Epithelial cell of prostate (primary cell): ENCODE measurements at regions not wholly inside any gene's neighbourhood (a gene's known extent, or its start where the extent isn't known, plus 50 kb on each side); places are given as distances from the start of the nearest gene placed in this dataset.
A peak's percentile ranks its signal among the peaks of the same experiment; 100 is the strongest.

ENCODE experiments used
- DNase-seq: peaks from one replicate; pipeline ENCODE4 v3.0.0-alpha.2; 2011; ENCODE audit warnings: low read depth, low spot score
- H3K27ac ChIP-seq: fragments of 450-650 bp; 2 replicates; pipeline ENCODE4 v1.5.1; 2017; ENCODE audit warnings: mild to moderate bottlenecking

GRCh38 chr14:98545181-98545580, 726.8 kb downstream of the BCL11B start:
- H3K27ac ChIP-seq, result no peak overlapping the region
- DNase-seq, result no peak

- no peak overlapping the region for H3K27ac ChIP-seq
- DNase-seq, result no peak
These were observed 723.8 kb downstream of the BCL11B start for GRCh38 chr14:98548071-98548686.

GRCh38 chr14:98551028-98551427, 721.0 kb downstream of the BCL11B start:
- no peak for DNase-seq

GRCh38 chr14:98555440-98555839, 716.6 kb downstream of the BCL11B start:
- DNase-seq, result no peak

More at GRCh38 chr14:98551028-98551427, 721.0 kb downstream of the BCL11B start:
- H3K27ac ChIP-seq, result no peak overlapping the region

GRCh38 chr14:98564006-98564405, 708.0 kb downstream of the BCL11B start:
- no peak overlapping the region for H3K27ac ChIP-seq
- no peak for DNase-seq

More at GRCh38 chr14:98555440-98555839, 716.6 kb downstream of the BCL11B start:
- no peak overlapping the region for H3K27ac ChIP-seq

GRCh38 chr14:98564541-98564940, 707.5 kb downstream of the BCL11B start:
- DNase-seq, result no peak
- no peak overlapping the region for H3K27ac ChIP-seq

GRCh38 chr14:98571104-98571503, 700.9 kb downstream of the BCL11B start:
- DNase-seq, result no peak
- no peak overlapping the region for H3K27ac ChIP-seq

- DNase-seq, result no peak
- H3K27ac ChIP-seq, result no peak overlapping the region
These were observed 698.9 kb downstream of the BCL11B start for GRCh38 chr14:98573082-98573481.

GRCh38 chr14:98576463-98576862, 695.5 kb downstream of the BCL11B start:
- no peak overlapping the region for H3K27ac ChIP-seq
- DNase-seq, result no peak

- peak; percentile 93 for DNase-seq
These were observed 693.8 kb downstream of the BCL11B start for GRCh38 chr14:98578204-98578603.

GRCh38 chr14:98579140-98579539, 692.9 kb downstream of the BCL11B start:
- peak; percentile 94 for DNase-seq
- H3K27ac ChIP-seq, result peak overlapping the region; percentile 97

More at GRCh38 chr14:98578204-98578603, 693.8 kb downstream of the BCL11B start:
- H3K27ac ChIP-seq, result peak overlapping the region; percentile 97

- DNase-seq, result no peak
- peak overlapping the region; percentile 97 for H3K27ac ChIP-seq
These were observed 691.8 kb downstream of the BCL11B start for GRCh38 chr14:98580131-98580678.

- H3K27ac ChIP-seq, result no peak overlapping the region
- no peak for DNase-seq
These were observed 689.7 kb downstream of the BCL11B start for GRCh38 chr14:98582276-98582675.

- no peak overlapping the region for H3K27ac ChIP-seq
- no peak for DNase-seq
These were observed 680.8 kb downstream of the BCL11B start for GRCh38 chr14:98591161-98591560.

GRCh38 chr14:98592611-98593170, 679.3 kb downstream of the BCL11B start:
- DNase-seq, result no peak

GRCh38 chr14:98593361-98593761, 678.6 kb downstream of the BCL11B start:
- H3K27ac ChIP-seq, result no peak overlapping the region
- no peak for DNase-seq

More at GRCh38 chr14:98592611-98593170, 679.3 kb downstream of the BCL11B start:
- no peak overlapping the region for H3K27ac ChIP-seq

GRCh38 chr14:98594156-98594555, 677.8 kb downstream of the BCL11B start:
- DNase-seq, result no peak
- no peak overlapping the region for H3K27ac ChIP-seq

- no peak for DNase-seq
- H3K27ac ChIP-seq, result no peak overlapping the region
These were observed 673.4 kb downstream of the BCL11B start for GRCh38 chr14:98598576-98598975.

GRCh38 chr14:98599082-98599481, 672.9 kb downstream of the BCL11B start:
- no peak for DNase-seq
- no peak overlapping the region for H3K27ac ChIP-seq

- H3K27ac ChIP-seq, result no peak overlapping the region
- no peak for DNase-seq
These were observed 669.0 kb downstream of the BCL11B start for GRCh38 chr14:98602983-98603382.

- H3K27ac ChIP-seq, result no peak overlapping the region
- no peak for DNase-seq
These were observed 667.0 kb downstream of the BCL11B start for GRCh38 chr14:98605043-98605442.
